A549 (cell line): ENCODE measurements at regions not wholly inside any gene's neighbourhood (a gene's known extent, or its start where the extent isn't known, plus 50 kb on each side); places are given as distances from the start of the nearest gene placed in this dataset.

ENCODE experiments used
- ATAC-seq, 2 experiments: fragments of 200-7000 bp in 1 of 2; fragments of >200 bp in 1 of 2; cut with Nextera tagmentation in 1 of 2; cut with Tn5 transposase in 1 of 2; 3 replicates each; pipeline versions ENCODE4 v1.8.0 to v1.9.1; 2018 to 2020; ENCODE audit warnings: mild to moderate bottlenecking in 1 of 2, moderate library complexity in 1 of 2
- CTCF ChIA-PET: fragments of 300-600 bp; sonication (Branson Sonifier 250); formaldehyde crosslinking; extraction: SDS; loops from one replicate; lab custom pipeline; 2021; ENCODE audit warnings: antibody characterized with exemption, inconsistent platforms; lab: Yijun Ruan, JAX
- POLR2A ChIA-PET: fragments of 350-600 bp; formaldehyde crosslinking; extraction: SDS; loops from one replicate; lab custom pipeline; 2021; ENCODE audit warnings: antibody characterized with exemption, inconsistent platforms; lab: Yijun Ruan, JAX
- DNase-seq, 2 experiments: peaks; one replicate each; pipeline versions ENCODE4 v3.0.0 to v3.0.0-alpha.2; 2011 to 2016; ENCODE audit warnings: low read depth in 1 of 2, low spot score in 1 of 2
- FAIRE-seq: peaks from 2 replicates; lab custom pipeline; 2011; peaks lifted over from hg19 to GRCh38; lab: Jason Lieb, UNC
- H3K27ac ChIP-seq, 2 experiments: fragments of >200 bp; sonication (Bioruptor Twin); formaldehyde crosslinking; 3 replicates each; pipeline ENCODE4 v1.5.1; 2016 to 2017
- H3K4me1 ChIP-seq: fragments of >200 bp; sonication (Bioruptor Twin); formaldehyde crosslinking; 3 replicates; pipeline ENCODE4 v1.6.1; 2016
- H3K4me2 ChIP-seq: fragments of >200 bp; sonication (Bioruptor Twin); formaldehyde crosslinking; 3 replicates; pipeline ENCODE4 v1.6.1; 2016
- H3K4me3 ChIP-seq: fragments of >200 bp; sonication (Bioruptor Twin); formaldehyde crosslinking; 3 replicates; pipeline ENCODE4 v1.5.1; 2016
- H3K9me3 ChIP-seq: fragments of >200 bp; sonication (Bioruptor Twin); formaldehyde crosslinking; 3 replicates; pipeline ENCODE4 v1.6.1; 2016
- BHLHE40 ChIP-seq: IDR thresholded peaks from 2 replicates; pipeline ENCODE4 v1.6.1; 2012; ENCODE audit warnings: low read depth, low read length, inconsistent platforms
- CBX8 ChIP-seq: fragments of 200-600 bp; sonication (generic); IDR thresholded peaks from 2 replicates; pipeline ENCODE4 v1.6.1; 2016
- CEBPB ChIP-seq, 2 experiments: fragments of >200 bp in 1 of 2; sonication (Bioruptor Twin) in 1 of 2; formaldehyde crosslinking in 1 of 2; IDR thresholded peaks; 2 replicates each; pipeline ENCODE4 v1.6.1; 2012 to 2016
- CHD2 ChIP-seq: fragments of 150-350 bp; IDR thresholded peaks from 2 replicates; pipeline ENCODE4 v1.6.1; 2014; ENCODE audit warnings: low read length; ENCODE audit not compliant: partially characterized antibody
- EHMT2 ChIP-seq: fragments of 200-600 bp; sonication (generic); IDR thresholded peaks from 2 replicates; pipeline ENCODE4 v1.6.1; 2016; ENCODE audit warnings: antibody characterized with exemption, low read depth, mild to moderate bottlenecking, moderate library complexity
- EP300 ChIP-seq, 2 experiments: fragments of >200 bp; sonication (Bioruptor Twin); formaldehyde crosslinking; IDR thresholded peaks; 2 replicates in 1 of 2; 3 replicates in 1 of 2; pipeline ENCODE4 v1.6.1; 2016 to 2017
- FOSL2 ChIP-seq, 2 experiments: fragments of 450-650 bp in 1 of 2; fragments of >200 bp in 1 of 2; sonication (Bioruptor Twin) in 1 of 2; formaldehyde crosslinking; IDR thresholded peaks; 2 replicates each; pipeline versions ENCODE4 v1.5.0 to v1.6.1; 2016 to 2020; ENCODE audit warnings: mild to moderate bottlenecking in 1 of 2, moderate library complexity in 1 of 2
- GATA3 ChIP-seq: IDR thresholded peaks from 2 replicates; pipeline ENCODE4 v1.6.1; 2012; ENCODE audit warnings: borderline replicate concordance
- HEYL ChIP-seq: fragments of 250-450 bp; sonication (Bioruptor Pico); IDR thresholded peaks from 2 replicates; pipeline ENCODE4 v1.8.0; 2021; ENCODE audit warnings: mild to moderate bottlenecking, moderate library complexity
- HOXA7 ChIP-seq: fragments of 250-450 bp; sonication (Bioruptor Pico); IDR thresholded peaks from 2 replicates; pipeline ENCODE4 v1.5.0; 2020; ENCODE audit warnings: mild to moderate bottlenecking, moderate library complexity
- JUNB ChIP-seq: fragments of >200 bp; sonication (Bioruptor Twin); formaldehyde crosslinking; IDR thresholded peaks from 2 replicates; pipeline ENCODE4 v1.6.1; 2016
- MAFK ChIP-seq: fragments of 450-650 bp; IDR thresholded peaks from 2 replicates; pipeline ENCODE4 v1.6.1; 2014; ENCODE audit not compliant: partially characterized antibody
- POLR2AphosphoS2 ChIP-seq: conservative IDR thresholded peaks from 2 replicates; pipeline ENCODE4 v1.6.1; 2012; ENCODE audit warnings: low read length, improper control_type of control experiment, inconsistent platforms
- ZFP36 ChIP-seq: fragments of 450-650 bp; IDR thresholded peaks from 2 replicates; pipeline ENCODE4 v1.6.1; 2014; ENCODE audit warnings: borderline replicate concordance; ENCODE audit not compliant: partially characterized antibody
- WGBS: methylation state at CpG from one replicate; pipeline ENCODE4 v1.1.6; 2017; ENCODE audit errors: missing lambda C conversion rate; 5-methylcytosine and 5-hydroxymethylcytosine counted together
- TF ChIP-seq, protein P1 (sequence below): IDR thresholded peaks from 2 replicates; pipeline ENCODE4 v1.6.1; 2012; ENCODE audit warnings: low read depth, borderline replicate concordance
- TF ChIP-seq, protein P2 (sequence below): fragments of 450-650 bp; IDR thresholded peaks from 2 replicates; pipeline ENCODE4 v1.6.1; 2014; ENCODE audit warnings: antibody characterized with exemption

DNA sequence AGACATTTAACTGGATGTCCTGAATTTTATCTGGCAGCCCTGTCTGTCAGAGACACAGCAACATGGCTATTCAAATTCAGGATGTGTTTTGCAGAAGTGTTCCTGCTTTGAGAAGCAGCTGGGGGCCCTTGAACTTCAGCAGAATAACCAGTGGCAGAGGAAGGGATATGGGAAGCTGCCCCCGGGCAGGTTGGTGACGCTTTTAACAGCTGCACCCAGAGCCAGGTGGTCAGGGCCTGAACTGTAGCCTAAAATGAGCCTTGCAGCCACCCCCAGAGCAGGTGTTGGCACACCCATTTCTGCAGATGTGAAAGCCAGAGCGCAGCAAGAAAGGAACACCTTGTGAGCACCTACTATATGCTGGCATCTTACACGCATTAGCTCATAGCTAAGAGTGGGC lies 128.7 kb upstream of the BOD1 start:
- ATAC-seq = no peak
- no peak for FAIRE-seq
- no peak for TF ChIP-seq FOSL2 (IDR thresholded peaks at IDR 0.05)
- no peak for TF ChIP-seq FOSL2 (CRISPR knock-in tag; IDR thresholded peaks at IDR 0.05)
- TF ChIP-seq EHMT2 = no peak
- Histone ChIP-seq H3K4me1 (peaks cover 16% of the 10 kb centered on the region), H3K9me3 (no peaks in the 10 kb centered on the region), H3K4me2 (no peak overlapping the region), H3K4me3 (no peak overlapping the region), H3K27ac (peak overlapping the region; percentile 61 to 69; a peak in 4 of 6 replicates)
- no peak for DNase-seq
- WGBS = 96% methylated on average over 4 of the region's 4 CpGs
- ChIA-PET CTCF (interaction anchor here (1.0 to 1.9 kb wide), 2 partner anchors 18 to 55 kb away, joined by 3 to 6 read pairs; no protein-coding TSS in a partner anchor), POLR2A (no interaction called here)

DNA sequence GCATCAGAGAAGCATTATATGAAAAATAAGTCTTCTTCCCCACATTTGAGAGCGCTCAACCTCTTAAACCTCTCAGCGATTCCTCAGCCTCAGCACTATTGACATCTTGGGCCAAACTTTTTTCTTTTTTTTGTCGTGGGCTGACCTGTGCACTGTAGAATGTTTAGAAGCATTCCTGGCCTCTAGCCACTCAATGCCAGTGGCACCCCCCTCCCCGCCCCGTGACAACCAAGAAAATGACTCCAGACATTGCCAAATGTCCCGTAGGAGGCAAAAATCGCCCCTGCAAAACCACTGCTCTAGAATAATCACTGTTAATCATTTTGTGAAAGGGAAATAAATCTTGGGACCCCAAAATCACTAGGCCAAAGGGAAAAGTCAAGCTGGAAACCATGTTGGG lies 129.1 kb upstream of the BOD1 start:
- FAIRE-seq (no peak), DNase-seq (no peak), ATAC-seq (no peak)
- Histone ChIP-seq H3K4me2 (0 out of 3 replicates have a peak overlapping the region, but pooled peaks have one; percentile 42), H3K9me3 (no peaks in the 10 kb centered on the region), H3K4me3 (no peak overlapping the region), H3K4me1 (peaks cover 16% of the 10 kb centered on the region), H3K27ac (peak overlapping the region; percentile 61 to 69)
- ChIA-PET CTCF (interaction anchor here (1.5 to 1.9 kb wide), 2 partner anchors 18 to 228 kb away, joined by 3 to 6 read pairs; no protein-coding TSS in a partner anchor), POLR2A (no interaction called here)
- TF ChIP-seq CBX8 (no peak), HEYL (CRISPR knock-in tag) (no peak), CHD2 (no peak), JUNB (no peak), BHLHE40 (no peak), EP300 (IDR thresholded peaks at IDR 0.05) (no peak), HOXA7 (CRISPR knock-in tag) (no peak), GATA3 (no peak), POLR2AphosphoS2 (no peak)
- TF ChIP-seq, protein P1, sequence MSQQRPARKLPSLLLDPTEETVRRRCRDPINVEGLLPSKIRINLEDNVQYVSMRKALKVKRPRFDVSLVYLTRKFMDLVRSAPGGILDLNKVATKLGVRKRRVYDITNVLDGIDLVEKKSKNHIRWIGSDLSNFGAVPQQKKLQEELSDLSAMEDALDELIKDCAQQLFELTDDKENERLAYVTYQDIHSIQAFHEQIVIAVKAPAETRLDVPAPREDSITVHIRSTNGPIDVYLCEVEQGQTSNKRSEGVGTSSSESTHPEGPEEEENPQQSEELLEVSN = no peak
- TF ChIP-seq, protein P2, sequence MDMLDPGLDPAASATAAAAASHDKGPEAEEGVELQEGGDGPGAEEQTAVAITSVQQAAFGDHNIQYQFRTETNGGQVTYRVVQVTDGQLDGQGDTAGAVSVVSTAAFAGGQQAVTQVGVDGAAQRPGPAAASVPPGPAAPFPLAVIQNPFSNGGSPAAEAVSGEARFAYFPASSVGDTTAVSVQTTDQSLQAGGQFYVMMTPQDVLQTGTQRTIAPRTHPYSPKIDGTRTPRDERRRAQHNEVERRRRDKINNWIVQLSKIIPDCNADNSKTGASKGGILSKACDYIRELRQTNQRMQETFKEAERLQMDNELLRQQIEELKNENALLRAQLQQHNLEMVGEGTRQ = no peak
- 89% methylated on average over 7 of the region's 7 CpGs for WGBS

DNA sequence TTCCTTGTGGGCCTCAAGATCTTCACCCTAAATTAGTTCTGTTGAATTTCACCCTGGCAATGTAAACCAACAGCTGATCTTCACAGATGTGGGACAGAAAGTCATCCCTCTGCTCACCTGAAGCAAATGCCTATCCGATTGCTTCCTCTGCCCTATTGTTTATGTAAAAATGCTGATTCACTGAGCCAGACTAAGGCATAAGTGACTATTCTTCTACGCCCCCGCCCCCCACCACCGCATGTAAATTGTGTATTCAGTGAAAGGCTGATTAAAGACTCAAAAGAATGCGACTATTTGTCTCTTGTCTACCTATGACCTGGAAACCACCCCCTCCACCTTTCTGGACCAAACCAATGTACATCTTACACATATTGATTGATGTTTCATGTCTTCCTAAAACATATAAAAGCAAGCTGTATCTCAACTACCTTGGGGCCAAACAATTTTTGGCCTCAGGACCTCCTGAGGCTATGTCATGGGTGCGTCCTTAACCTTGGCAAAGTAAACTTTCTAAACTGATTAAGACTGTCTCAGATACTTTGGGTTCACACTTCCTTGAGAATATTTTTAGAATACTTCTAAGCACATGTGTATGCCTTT lies 129.7 kb upstream of the BOD1 start:
- CTCF ChIA-PET = interaction anchor here (1.5 to 1.9 kb wide), 2 partner anchors 19 to 227 kb away, joined by 3 to 6 read pairs; no protein-coding TSS in a partner anchor
- Histone ChIP-seq H3K9me3 (no peaks in the 10 kb centered on the region), H3K4me1 (peaks cover 16% of the 10 kb centered on the region), H3K4me3 (no peak overlapping the region), H3K4me2 (peak overlapping the region; percentile 42; the same call in 2 of the 3 replicates)
- FAIRE-seq = no peak
- WGBS = 73% methylated on average over 6 of the region's 6 CpGs
- no peak for DNase-seq
- POLR2A ChIA-PET = no interaction called here
- TF ChIP-seq JUNB (no peak), MAFK (peak; percentile 17)
- TF ChIP-seq, all 56 proteins: peak for 1
- ATAC-seq = no peak
- peak overlapping the region; percentile 61 to 69 for H3K27ac ChIP-seq

DNA sequence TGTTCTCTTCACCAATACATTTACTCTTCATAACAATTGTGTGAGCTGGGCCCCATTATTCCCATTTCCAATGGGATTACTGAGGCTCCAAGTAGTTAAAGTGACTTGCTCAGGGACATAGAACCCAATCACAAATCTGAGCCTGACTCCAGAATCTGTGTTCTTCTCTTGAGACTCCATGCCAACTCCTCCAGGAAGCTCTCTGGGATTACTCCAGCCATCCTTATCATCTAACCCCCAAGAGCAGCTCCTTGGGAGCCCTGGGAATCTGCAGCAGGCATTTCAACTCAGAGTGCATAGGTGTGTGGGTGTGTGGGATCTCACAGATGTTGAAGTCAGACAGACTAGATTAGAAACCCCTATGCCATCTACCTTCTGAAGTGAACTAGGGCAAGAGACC lies 131.4 kb upstream of the BOD1 start:
- TF ChIP-seq ZFP36 = peak; percentile 64
- TF ChIP-seq CEBPB (IDR thresholded peaks at IDR 0.05) = no peak
- Histone ChIP-seq H3K9me3 (no peaks in the 10 kb centered on the region), H3K4me2 (no peak overlapping the region), H3K4me1 (peaks cover 16% of the 10 kb centered on the region), H3K27ac (0 out of 6 replicates have a peak overlapping the region, but pooled peaks of 1 of the 2 experiments have one; percentile 3), H3K4me3 (no peak overlapping the region)
- POLR2A ChIA-PET = no interaction called here
- CTCF ChIA-PET = no interaction called here
- DNase-seq = no peak
- FAIRE-seq = no peak
- no peak for ATAC-seq
